ENCODE measurements at regions not wholly inside any gene's neighbourhood (a gene's known extent, or its start where the extent isn't known, plus 50 kb on each side); places are given as distances from the start of the nearest gene placed in this dataset.

GRCh38 chr1:87437663-87438295 lies 109.1 kb downstream of the LMO4 start:
- DNase-seq, result no peak

GRCh38 chr1:87439821-87440220 lies 111.1 kb downstream of the LMO4 start:
- no peak for DNase-seq

GRCh38 chr1:87449348-87449963 lies 120.8 kb downstream of the LMO4 start:
- DNase-seq, result no peak

GRCh38 chr1:87450136-87450535 lies 121.5 kb downstream of the LMO4 start:
- no peak for DNase-seq

- DNase-seq, result no peak
These were observed 122.0 kb downstream of the LMO4 start for GRCh38 chr1:87450615-87451209.

GRCh38 chr1:87451229-87451920 lies 122.7 kb downstream of the LMO4 start:
- DNase-seq, result no peak

- DNase-seq, result no peak
These were observed 124.0 kb downstream of the LMO4 start for GRCh38 chr1:87452648-87453047.

GRCh38 chr1:87457408-87457807 lies 128.7 kb downstream of the LMO4 start:
- no peak for DNase-seq

GRCh38 chr1:87462894-87463293 lies 134.2 kb downstream of the LMO4 start:
- no peak for DNase-seq

GRCh38 chr1:87464022-87464490 lies 135.4 kb downstream of the LMO4 start:
- DNase-seq, result no peak

- DNase-seq, result no peak
These were observed 137.9 kb downstream of the LMO4 start for GRCh38 chr1:87466621-87467020.

- DNase-seq, result no peak
These were observed 144.0 kb downstream of the LMO4 start for GRCh38 chr1:87472716-87473115.

- no peak for DNase-seq
These were observed 144.6 kb downstream of the LMO4 start for GRCh38 chr1:87473203-87473661.

- DNase-seq, result no peak
These were observed 145.4 kb downstream of the LMO4 start for GRCh38 chr1:87474098-87474497.

- DNase-seq, result no peak
These were observed 149.6 kb downstream of the LMO4 start for GRCh38 chr1:87478231-87478630.

- no peak for DNase-seq
These were observed 166.5 kb downstream of the LMO4 start for GRCh38 chr1:87495147-87495546.

GRCh38 chr1:87495870-87496269 lies 167.2 kb downstream of the LMO4 start:
- no peak for DNase-seq

GRCh38 chr1:87497380-87498203 lies 168.9 kb downstream of the LMO4 start:
- DNase-seq, result no peak

- no peak for DNase-seq
These were observed 173.1 kb downstream of the LMO4 start for GRCh38 chr1:87501738-87502137.

GRCh38 chr1:87505391-87505983 lies 176.8 kb downstream of the LMO4 start:
- DNase-seq, result no peak

GRCh38 chr1:87506147-87506546 lies 177.5 kb downstream of the LMO4 start:
- DNase-seq, result no peak

- DNase-seq, result no peak
These were observed 179.6 kb downstream of the LMO4 start for GRCh38 chr1:87508247-87508787.
